Ammon's horn (tissue), 1 donor: ENCODE measurements at regions not wholly inside any gene's neighbourhood (a gene's known extent, or its start where the extent isn't known, plus 50 kb on each side); places are given as distances from the start of the nearest gene placed in this dataset.
"Not testable (repeated sequence)": the region's sequence is repeated elsewhere in the genome, so short reads cannot be mapped to it uniquely, and the experiment has no call there.

ENCODE experiments used
- DNase-seq: peaks from one replicate; pipeline ENCODE4 v3.0.0-alpha.2; 2016; ENCODE audit warnings: low spot score

- no peak for DNase-seq
Measured at GRCh38 chr12:33514893-33515292, 75.3 kb upstream of the SYT10 start.

GRCh38 chr12:33519566-33519965 lies 79.9 kb upstream of the SYT10 start:
- no peak for DNase-seq

- not testable (repeated sequence) for DNase-seq
Measured at GRCh38 chr12:33520505-33521302, 81.1 kb upstream of the SYT10 start.

- no peak for DNase-seq
Measured at GRCh38 chr12:33529031-33529430, 89.4 kb upstream of the SYT10 start.

- DNase-seq = no peak
Measured at GRCh38 chr12:33529810-33530209, 90.2 kb upstream of the SYT10 start.

- DNase-seq = no peak
Measured at GRCh38 chr12:33531261-33531660, 91.6 kb upstream of the SYT10 start.

- no peak for DNase-seq
Measured at GRCh38 chr12:33533527-33533926, 93.9 kb upstream of the SYT10 start.

- no peak for DNase-seq
Measured at GRCh38 chr12:33536431-33536830, 96.8 kb upstream of the SYT10 start.

- DNase-seq = no peak
Measured at GRCh38 chr12:33546004-33546403, 106.4 kb upstream of the SYT10 start.

GRCh38 chr12:33547084-33547483 lies 107.5 kb upstream of the SYT10 start:
- DNase-seq = no peak

GRCh38 chr12:33550214-33550613 lies 110.6 kb upstream of the SYT10 start:
- not testable (repeated sequence) for DNase-seq

- no peak for DNase-seq
Measured at GRCh38 chr12:33551006-33551405, 111.4 kb upstream of the SYT10 start.

GRCh38 chr12:33555128-33555527 lies 115.5 kb upstream of the SYT10 start:
- no peak for DNase-seq

GRCh38 chr12:33560653-33561208 lies 121.1 kb upstream of the SYT10 start:
- no peak for DNase-seq

- DNase-seq = no peak
Measured at GRCh38 chr12:33562401-33562800, 122.8 kb upstream of the SYT10 start.

- no peak for DNase-seq
Measured at GRCh38 chr12:33566403-33566802, 126.8 kb upstream of the SYT10 start.

- DNase-seq = no peak
Measured at GRCh38 chr12:33575346-33575745, 135.7 kb upstream of the SYT10 start.

- no peak for DNase-seq
Measured at GRCh38 chr12:33581613-33582122, 142.0 kb upstream of the SYT10 start.

GRCh38 chr12:33586576-33586975 lies 147.0 kb upstream of the SYT10 start:
- no peak for DNase-seq

- DNase-seq = no peak
Measured at GRCh38 chr12:33587354-33587753, 147.7 kb upstream of the SYT10 start.

GRCh38 chr12:33587784-33588712 lies 148.4 kb upstream of the SYT10 start:
- no peak for DNase-seq

- DNase-seq = no peak
Measured at GRCh38 chr12:33588725-33589405, 149.2 kb upstream of the SYT10 start.
